Activated CD4-positive, alpha-beta T cell treated with anti-CD3 and anti-CD28 coated beads, Interleukin-10, Interleukin-2, amounts not matched to agents 100 ng/mL and 50 ng/mL, durations not matched to agents 16 hours and 8 hours (primary cell): ENCODE measurements at regions not wholly inside any gene's neighbourhood (a gene's known extent, or its start where the extent isn't known, plus 50 kb on each side); places are given as distances from the start of the nearest gene placed in this dataset.

Source experiments
- DNase-seq: peaks from one replicate; pipeline ENCODE4 v3.0.0-alpha.2; 2020

- DNase-seq = no peak
Measured at GRCh38 chr18:46415532-46416252, 241.3 kb downstream of the LOXHD1 start.

DNA sequence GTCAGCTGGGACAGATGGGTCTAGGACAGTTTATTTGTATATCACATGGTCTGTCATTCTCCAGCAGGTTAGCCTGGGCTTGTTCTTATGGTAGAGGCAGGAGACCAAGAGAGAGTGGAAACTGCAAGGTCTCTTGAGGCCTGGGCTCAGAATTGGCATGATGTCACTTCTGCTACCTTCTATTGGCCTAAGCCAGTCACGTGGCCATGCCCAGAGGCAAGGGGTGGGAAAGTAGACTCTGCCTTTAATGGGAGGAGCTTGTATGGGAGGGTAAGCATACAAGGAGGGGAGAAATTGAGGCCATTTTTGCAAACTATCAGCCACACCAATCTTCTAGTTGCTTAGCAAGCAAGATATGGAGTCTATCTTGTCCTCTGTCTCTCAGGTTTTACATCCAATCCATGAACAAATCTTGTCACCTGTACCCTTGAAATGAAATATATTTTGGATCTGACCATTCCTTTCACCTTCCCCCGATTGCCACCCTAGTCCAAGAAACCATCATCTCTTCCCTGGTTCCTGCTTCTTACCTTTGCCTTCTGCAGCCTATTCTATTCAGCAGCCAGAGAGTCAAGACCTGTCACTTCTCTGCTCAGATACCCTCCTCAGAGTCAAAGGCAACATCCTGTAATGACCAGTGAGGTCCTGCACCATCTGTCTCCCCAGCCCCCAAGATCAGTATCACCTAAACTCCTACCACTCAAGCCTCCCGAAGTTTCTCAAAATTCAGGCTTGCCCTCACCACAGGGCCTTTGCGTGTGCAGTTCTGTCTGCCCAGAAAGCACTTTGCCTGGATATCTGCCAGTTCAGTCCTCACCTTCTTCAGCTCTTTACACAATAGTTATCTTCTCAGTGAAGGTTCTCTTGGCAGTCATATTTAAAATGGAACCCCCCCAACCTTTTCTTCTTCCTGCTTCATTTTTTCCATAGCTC lies 240.0 kb downstream of the LOXHD1 start:
- peak; percentile 16 for DNase-seq

GRCh38 chr18:46418663-46419260 lies 238.3 kb downstream of the LOXHD1 start:
- no peak for DNase-seq

DNA sequence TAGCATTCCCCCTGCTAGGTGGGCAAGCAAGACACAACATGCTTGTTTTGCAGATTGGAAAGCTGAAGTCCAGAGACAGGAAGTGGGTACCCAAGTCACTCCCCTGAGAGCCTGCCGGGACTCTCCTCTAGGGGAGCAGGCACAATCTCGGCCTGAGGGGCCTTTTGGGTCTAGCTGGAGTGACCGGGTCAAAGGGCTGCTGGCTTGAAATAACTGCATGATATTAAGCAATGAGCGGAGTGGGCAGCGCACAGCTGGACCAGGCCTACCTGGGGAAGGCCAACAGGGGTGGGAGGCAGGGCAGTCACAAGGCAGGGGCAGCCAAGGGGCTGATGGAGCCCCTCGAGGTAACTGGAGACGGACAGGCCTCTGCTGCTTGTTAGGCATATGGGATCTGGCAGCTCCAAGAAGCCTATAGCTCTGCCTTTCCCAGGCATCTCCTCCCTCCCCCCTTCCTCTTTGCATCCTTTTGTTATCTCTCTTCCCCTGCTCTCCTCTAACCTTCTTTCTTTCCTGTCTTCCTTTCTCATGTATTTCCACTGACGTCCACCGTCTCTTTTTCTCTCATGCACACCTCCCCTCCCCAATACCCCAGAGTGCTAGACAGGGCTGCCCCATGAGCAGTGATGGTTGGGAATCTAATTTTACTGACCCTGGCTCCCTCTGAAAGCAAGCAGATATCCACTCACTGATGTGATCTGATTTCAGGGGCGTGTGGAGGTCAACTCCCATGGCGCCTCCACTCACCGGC lies 237.5 kb downstream of the LOXHD1 start:
- DNase-seq = no peak

DNA sequence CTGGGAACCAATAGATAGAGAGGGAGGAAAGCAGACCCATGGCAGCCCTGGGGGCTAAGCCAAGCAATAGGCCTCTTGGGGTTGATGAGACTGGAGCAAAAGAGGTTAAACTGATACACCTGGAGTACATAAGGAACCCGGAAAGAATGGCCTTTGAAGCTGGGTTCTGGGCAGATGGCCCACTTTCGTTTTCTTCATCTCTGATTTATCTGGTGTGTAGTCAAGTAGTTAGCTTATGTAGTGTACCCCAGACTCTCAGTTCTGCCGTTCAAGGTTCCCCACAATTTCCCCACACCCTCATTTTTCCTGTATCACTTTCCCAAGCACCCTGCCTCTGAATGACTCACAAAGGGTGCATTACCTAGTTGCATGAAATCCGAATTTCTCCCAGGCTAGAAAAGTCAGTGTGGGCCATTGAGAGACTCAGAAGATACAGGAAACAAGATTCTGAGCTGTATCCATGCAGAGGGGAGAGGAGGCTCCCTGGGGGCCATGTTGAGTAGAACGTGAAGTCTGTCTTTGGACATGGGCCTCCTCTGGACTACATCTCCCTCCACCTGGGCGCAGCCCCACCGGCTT lies 235.0 kb downstream of the LOXHD1 start:
- DNase-seq = no peak

DNA sequence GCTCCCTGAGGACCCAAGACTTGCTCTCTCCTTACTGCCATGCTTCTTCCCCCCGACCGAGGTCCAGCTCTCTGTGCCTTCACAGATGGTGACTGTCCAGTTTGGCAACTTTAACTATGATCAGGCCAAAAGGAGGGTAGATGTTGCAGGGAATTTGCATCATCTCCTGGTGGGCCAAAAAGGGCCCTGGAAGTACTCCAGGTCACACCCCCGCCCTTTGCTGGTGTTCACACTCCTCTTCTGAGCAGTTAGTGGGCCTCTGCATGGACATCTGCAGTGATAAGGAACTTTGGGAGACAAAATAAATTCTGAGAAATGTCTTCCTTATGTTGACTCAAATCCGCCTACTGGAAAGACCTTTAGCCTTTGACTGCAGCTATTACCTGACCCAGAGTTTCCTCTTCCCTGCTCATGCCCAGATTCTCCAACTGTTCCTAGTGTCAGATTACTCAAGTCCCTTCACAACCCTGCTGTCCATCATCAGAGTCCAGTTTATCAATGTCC lies 234.4 kb downstream of the LOXHD1 start:
- no peak for DNase-seq

DNA sequence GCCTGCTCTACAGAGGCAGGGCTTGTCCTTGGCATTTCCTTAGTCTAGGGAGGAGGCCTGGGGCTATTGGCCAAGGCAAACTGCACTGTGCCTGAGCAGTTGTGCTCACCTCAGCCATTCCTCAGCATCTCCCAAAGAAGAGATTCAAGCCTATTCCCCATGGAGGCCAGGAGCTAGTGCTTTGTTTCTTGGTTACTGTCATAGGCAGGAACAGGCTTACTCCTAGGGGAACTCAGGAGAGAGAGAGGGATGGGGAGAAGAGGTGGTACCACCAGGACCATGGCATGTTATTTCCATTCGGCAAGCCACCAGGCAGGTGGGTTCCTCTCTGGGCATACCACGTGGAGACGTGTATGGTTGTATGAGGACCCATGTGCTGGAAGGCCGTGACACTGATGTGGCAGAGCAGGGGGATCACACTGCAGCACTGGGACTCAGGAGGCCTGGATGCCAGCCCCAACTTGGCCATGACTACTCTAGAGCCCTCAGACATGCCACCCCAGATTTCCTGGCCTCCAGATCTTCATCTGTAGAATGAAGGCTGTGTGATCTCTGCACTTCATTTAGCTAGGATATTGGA lies 233.7 kb downstream of the LOXHD1 start:
- no peak for DNase-seq

DNA sequence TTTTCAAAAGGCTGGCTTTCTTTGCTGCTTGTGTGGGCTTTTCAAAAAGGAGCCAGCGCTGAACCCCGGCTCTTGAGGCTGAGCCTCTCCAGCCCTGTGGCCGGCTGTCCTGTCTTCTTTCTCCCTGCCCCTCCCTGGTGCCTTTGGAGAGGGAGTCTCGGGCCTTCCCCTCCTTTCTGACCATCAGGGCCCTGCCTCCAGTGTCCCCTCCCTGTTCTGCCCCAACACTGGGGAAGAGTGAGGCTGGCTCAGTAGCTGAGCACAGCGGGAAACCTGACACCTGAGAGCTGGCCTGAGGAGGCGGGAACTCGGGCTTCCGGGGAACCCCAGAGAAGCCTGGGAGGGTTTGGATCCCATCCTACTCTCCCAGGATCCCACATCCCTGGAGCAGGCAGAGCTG lies 232.1 kb downstream of the LOXHD1 start:
- no peak for DNase-seq

- no peak for DNase-seq
Measured at GRCh38 chr18:46425511-46425910, 231.5 kb downstream of the LOXHD1 start.

GRCh38 chr18:46426021-46426678 lies 230.9 kb downstream of the LOXHD1 start:
- no peak for DNase-seq

DNA sequence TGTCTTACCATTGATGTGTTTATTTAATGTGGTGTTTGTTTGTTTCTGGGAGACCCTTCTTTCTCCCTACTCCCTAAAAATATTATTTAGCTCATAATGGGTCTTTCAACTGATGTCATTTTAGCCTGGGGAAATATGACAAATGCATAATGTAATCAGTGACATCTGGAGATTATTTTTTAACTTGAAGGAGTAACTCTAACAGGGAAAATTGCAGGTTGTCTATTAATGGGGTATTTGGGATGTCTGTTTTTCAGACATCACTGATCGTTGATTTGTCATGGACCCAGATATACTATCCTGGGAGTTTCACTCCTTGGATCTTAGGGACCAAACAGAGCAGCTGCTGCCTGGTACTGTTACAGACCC lies 230.4 kb downstream of the LOXHD1 start:
- DNase-seq = no peak
